Heart right ventricle (tissue), 16 donors: ENCODE measurements at regions not wholly inside any gene's neighbourhood (a gene's known extent, or its start where the extent isn't known, plus 50 kb on each side); places are given as distances from the start of the nearest gene placed in this dataset.

ENCODE experiments used
- ATAC-seq, 8 donors: fragments of 200-7000 bp; cut with Tn5 transposase; one replicate each; pipeline ENCODE4 v1.9.1; 2020; ENCODE audit warnings: mild to moderate bottlenecking in 8 of 8, moderate library complexity in 8 of 8, moderate number of reproducible peaks in 1 of 8
- DNase-seq, 2 donors: peaks; one replicate each; pipeline ENCODE4 v3.0.0-alpha.2; 2020
- H3K27ac ChIP-seq, 10 donors: fragments of 200-600 bp; sonication (generic) in 2 of 10; one replicate each; pipeline versions ENCODE4 v1.5.0 to v1.8.0; 2020 to 2022; ENCODE audit warnings: mild to moderate bottlenecking in 3 of 10
- H3K27me3 ChIP-seq, 7 donors: fragments of 200-600 bp; one replicate each; pipeline ENCODE4 v1.8.0; 2021 to 2022; ENCODE audit warnings: mild to moderate bottlenecking in 2 of 7
- H3K36me3 ChIP-seq, 9 donors: fragments of 200-600 bp; sonication (generic) in 1 of 9; one replicate each; pipeline versions ENCODE4 v1.5.0 to v1.8.0; 2020 to 2022; ENCODE audit warnings: mild to moderate bottlenecking in 2 of 9
- H3K4me1 ChIP-seq, 9 donors: fragments of 200-600 bp; sonication (generic) in 1 of 9; one replicate each; pipeline versions ENCODE4 v1.5.0 to v1.8.0; 2020 to 2022; ENCODE audit warnings: mild to moderate bottlenecking in 4 of 9
- H3K4me3 ChIP-seq, 10 donors: fragments of 200-600 bp; sonication (generic) in 2 of 10; one replicate each; pipeline versions ENCODE4 v1.5.0 to v1.8.0; 2020 to 2022; ENCODE audit warnings: mild to moderate bottlenecking in 7 of 10, moderate library complexity in 2 of 10
- H3K9me3 ChIP-seq, 11 donors: fragments of 200-600 bp in 10 of 11; sonication (generic) in 2 of 11; one replicate each; pipeline versions ENCODE4 v1.5.0 to v1.8.0; 2013 to 2022; ENCODE audit warnings: mild to moderate bottlenecking in 2 of 11, control low read depth in 1 of 11, moderate library complexity in 1 of 11
- CTCF ChIP-seq, 9 donors: fragments of 200-600 bp; sonication (generic) in 2 of 9; IDR thresholded peaks; one replicate each; pipeline versions ENCODE4 v1.5.0 to v1.8.0; 2021 to 2022; ENCODE audit warnings: antibody characterized with exemption in 9 of 9, mild to moderate bottlenecking in 5 of 9, moderate library complexity in 1 of 9
- WGBS, 2 donors: extraction: QIAGEN DNeasy Blood & Tissue Kit; methylation state at CpG; one replicate each; pipeline ENCODE4 v1.1.7; 2013; ENCODE audit warnings: inconsistent platforms in 1 of 2; 5-methylcytosine and 5-hydroxymethylcytosine counted together
- intact Hi-C, 10 donors: fragments of 100-400 bp; cut with DNase I; formaldehyde crosslinking; loops; one replicate each; pipeline versions ENCODE4 v1.11.1 to v1.14.2; 2022
- donor health status: Arrhythmogenic right ventricular cardiomyopathy.
- donor health status: ischemic (EF 13 %, LVEDD 7.1; RV severe dilation, severe dysfunction).
- donor health status: healthy with polysubstance abuse.
- donor health status: DM: no; HTN: yes; CAD: no.
- donor health status: DM: no; HTN: no; CAD: no.
- donor health status: ischemic (EF 25% LVEDD 6.9; RV normal size, moderate dysfunction).
- donor health status: ischemic (EF 25% LVEDD 5.7; RV mildly dilated, moderate dysfunction).
- donor health status: healthy.
- donor health status: DM: yes; HTN: yes; CAD: no.
- donor health status: Ischemic cardiomyopathy.
- donor health status: ischemic (EF 35%, LVEDD 5.7; RV mildly dilated, moderate dysfunction).
- donor health status: nonischemic (EF 11% LVEDD 7.7; RV severe dilation, severe dysfunction).
- donor health status: DM: yes; HTN: yes; CAD: no.
- donor health status: PGD.
- donor health status: ischemic (EF 29% LVEDD 5.4; RV normal size, mild dysfunction).
- donor health status: nonischemic (EF 23%, LVEDD 6.1; RV moderate dilation, normal function).

- H3K4me3 ChIP-seq = no peak overlapping the region
- H3K27ac ChIP-seq = peak overlapping the region; percentile 65 to 88 (median 78)
- no peaks in the 10 kb centered on the region for H3K27me3 ChIP-seq
- H3K4me1 ChIP-seq = peaks cover 21 to 51% (median 35%) of the 10 kb centered on the region in 9 donors
- intact Hi-C loops = loop anchor here in 4 of 10 donors (5.0 to 10.0 kb wide), 4 partner anchors 47 to 64 kb away; no protein-coding TSS in a partner anchor
- DNase-seq = peak; percentile 51 to 74
- no peaks in the 10 kb centered on the region for H3K36me3 ChIP-seq
- peaks cover 0 to 34% (median 3%) of the 10 kb centered on the region in 11 donors for H3K9me3 ChIP-seq
- TF ChIP-seq CTCF (IDR thresholded peaks at IDR 0.05) = no peak
- ATAC-seq = peak; percentile 60 to 91 (median 84)
- WGBS, 2 donors = 39 to 47% methylated on average over 7 of the region's 7 CpGs
These were observed 85.6 kb upstream of the SPTBN1 start for GRCh38 chr2:54370405-54371104.

- intact Hi-C loops = loop anchor here in 4 of 10 donors (5.0 to 10.0 kb wide), 4 partner anchors 46 to 63 kb away; no protein-coding TSS in a partner anchor
- peak in 3 of 8 donors; percentile 17 to 33 (median 32) for ATAC-seq
- Histone ChIP-seq H3K4me1 (peaks cover 21 to 51% (median 35%) of the 10 kb centered on the region in 9 donors), H3K4me3 (no peak overlapping the region), H3K36me3 (no peaks in the 10 kb centered on the region), H3K27ac (peak overlapping the region; percentile 65 to 88 (median 78)), H3K27me3 (no peaks in the 10 kb centered on the region), H3K9me3 (peaks cover 0 to 24% (median 0%) of the 10 kb centered on the region in 11 donors)
- DNase-seq = no peak
- TF ChIP-seq CTCF (IDR thresholded peaks at IDR 0.05) = no peak
- 72 to 76% methylated on average over 7 of the region's 7 CpGs for WGBS, 2 donors
These were observed 84.6 kb upstream of the SPTBN1 start for GRCh38 chr2:54371460-54372065.

GRCh38 chr2:54372361-54372760, 83.8 kb upstream of the SPTBN1 start:
- H3K4me3 ChIP-seq = no peak overlapping the region
- no peaks in the 10 kb centered on the region for H3K27me3 ChIP-seq
- TF ChIP-seq CTCF (IDR thresholded peaks at IDR 0.05) = no peak
- H3K9me3 ChIP-seq = peaks cover 0 to 16% (median 0%) of the 10 kb centered on the region in 11 donors
- intact Hi-C loops = loop anchor here in 4 of 10 donors (5.0 to 10.0 kb wide), 4 partner anchors 45 to 62 kb away; no protein-coding TSS in a partner anchor
- WGBS, 2 donors = 48 to 50% methylated on average over 4 of the region's 4 CpGs
- peak in 7 of 8 donors; percentile 11 to 92 (median 41) for ATAC-seq
- H3K27ac ChIP-seq = peak overlapping the region in 8 of 10 donors; percentile 41 to 88 (median 80)
- peaks cover 21 to 51% (median 35%) of the 10 kb centered on the region in 9 donors for H3K4me1 ChIP-seq
- DNase-seq = peak in 1 of 2 donors; percentile 23
- no peaks in the 10 kb centered on the region for H3K36me3 ChIP-seq

GRCh38 chr2:54373855-54374254, 82.3 kb upstream of the SPTBN1 start:
- Histone ChIP-seq H3K4me1 (peaks cover 21 to 63% (median 35%) of the 10 kb centered on the region in 9 donors), H3K4me3 (no peak overlapping the region), H3K27ac (peak overlapping the region in 5 of 10 donors; percentile 1 to 88 (median 20)), H3K36me3 (no peaks in the 10 kb centered on the region), H3K27me3 (no peaks in the 10 kb centered on the region), H3K9me3 (peaks cover 0 to 4% (median 0%) of the 10 kb centered on the region in 11 donors)
- WGBS, 2 donors = 65 to 72% methylated on average over 3 of the region's 3 CpGs
- DNase-seq (no peak), ATAC-seq (peak in 3 of 8 donors; percentile 17 to 21 (median 20))
- intact Hi-C loops = loop anchor here in 4 of 10 donors (5.0 to 10.0 kb wide), 4 partner anchors 43 to 61 kb away; no protein-coding TSS in a partner anchor
- TF ChIP-seq CTCF (IDR thresholded peaks at IDR 0.05) = no peak
